Uterus (tissue), 3 donors: ENCODE measurements at regions not wholly inside any gene's neighbourhood (a gene's known extent, or its start where the extent isn't known, plus 50 kb on each side); places are given as distances from the start of the nearest gene placed in this dataset.

ENCODE experiments used
- DNase-seq, 2 donors: peaks; one replicate each; pipeline ENCODE4 v3.0.0-alpha.2; 2019 to 2020
- H3K27ac ChIP-seq, 2 donors: fragments of 200-600 bp; sonication (generic); 1 replicate in 1 of 2; 2 replicates in 1 of 2; pipeline ENCODE4 v1.5.1; 2016 to 2018
- H3K27me3 ChIP-seq, 2 donors: fragments of 200-600 bp; sonication (generic); one replicate each; pipeline ENCODE4 v1.5.1; 2018 to 2019; ENCODE audit warnings: control low read depth in 1 of 2
- H3K36me3 ChIP-seq, 2 donors: fragments of 200-600 bp; sonication (generic); one replicate each; pipeline ENCODE4 v1.5.1; 2019; ENCODE audit warnings: control low read depth in 1 of 2
- H3K4me1 ChIP-seq, 2 donors: fragments of 200-600 bp; sonication (generic); one replicate each; pipeline ENCODE4 v1.5.1; 2018 to 2019; ENCODE audit warnings: control low read depth in 1 of 2
- H3K4me3 ChIP-seq, 2 donors: fragments of 200-600 bp; sonication (generic); 1 replicate in 1 of 2; 2 replicates in 1 of 2; pipeline ENCODE4 v1.5.1; 2018 to 2019; ENCODE audit warnings: mild to moderate bottlenecking in 1 of 2
- H3K9me3 ChIP-seq, 2 donors: fragments of 200-600 bp; sonication (generic); one replicate each; pipeline ENCODE4 v1.5.1; 2019; ENCODE audit warnings: control low read depth in 1 of 2
- CTCF ChIP-seq, 4 experiments: fragments of 200-600 bp in 2 of 4; fragments of 450-650 bp in 2 of 4; sonication (generic) in 2 of 4; IDR thresholded peaks; one replicate each; pipeline ENCODE4 v1.5.1; 2016 to 2019; ENCODE audit warnings: antibody characterized with exemption in 4 of 4, mild to moderate bottlenecking in 2 of 4, moderate library complexity in 1 of 4
- POLR2A ChIP-seq, 2 donors: fragments of 450-650 bp; IDR thresholded peaks; one replicate each; pipeline ENCODE4 v1.6.1; 2016; ENCODE audit warnings: antibody characterized with exemption in 2 of 2, mild to moderate bottlenecking in 1 of 2, moderate library complexity in 1 of 2
- intact Hi-C: fragments of 100-400 bp; cut with DNase I; formaldehyde crosslinking; loops from one replicate; pipeline ENCODE4 v1.15.1; 2023; ENCODE audit warnings: low total_unique reads
- donor health status: DM: yes; HTN: yes; CAD: no.

- Histone ChIP-seq H3K4me3 (no peak overlapping the region), H3K9me3 (no peaks in the 10 kb centered on the region), H3K36me3 (no peaks in the 10 kb centered on the region), H3K4me1 (no peaks in the 10 kb centered on the region), H3K27ac (no peak overlapping the region), H3K27me3 (no peaks in the 10 kb centered on the region)
- intact Hi-C loops, result no loop called here
- no peak for DNase-seq
- TF ChIP-seq CTCF (IDR thresholded peaks at IDR 0.05) (no peak), POLR2A (IDR thresholded peaks at IDR 0.05) (no peak)
Observed at GRCh38 chr5:136730426-136730825, 365.1 kb upstream of the TRPC7 start.

DNA sequence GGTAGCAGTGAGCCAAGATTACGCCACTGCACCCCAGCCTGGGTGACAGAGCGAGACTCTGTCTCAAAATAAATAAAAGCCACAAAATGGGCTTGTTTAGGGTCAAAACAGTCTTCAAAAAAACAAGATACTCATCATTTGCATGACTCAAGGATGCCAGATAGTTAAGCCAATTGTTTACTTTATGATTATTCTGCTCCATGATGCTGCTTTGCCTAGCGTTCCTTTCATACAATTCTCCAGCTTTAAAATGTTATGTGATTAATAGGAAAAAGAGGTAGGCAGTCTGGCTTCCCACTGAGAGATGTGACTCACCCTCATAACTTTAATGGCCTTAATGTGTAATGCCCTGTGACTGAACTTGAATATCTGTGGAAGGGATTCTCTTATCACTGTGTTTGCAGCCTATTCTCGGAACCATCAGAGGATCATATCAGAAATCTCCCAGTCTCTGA lies 364.6 kb upstream of the TRPC7 start:
- TF ChIP-seq CTCF (IDR thresholded peaks at IDR 0.05), result no peak
- TF ChIP-seq POLR2A (IDR thresholded peaks at IDR 0.05), result no peak
- DNase-seq, result no peak
- H3K36me3 ChIP-seq, result no peaks in the 10 kb centered on the region
- no peaks in the 10 kb centered on the region for H3K4me1 ChIP-seq
- intact Hi-C loops, result no loop called here
- H3K27me3 ChIP-seq, result no peaks in the 10 kb centered on the region
- no peaks in the 10 kb centered on the region for H3K9me3 ChIP-seq
- no peak overlapping the region for H3K27ac ChIP-seq
- no peak overlapping the region for H3K4me3 ChIP-seq

DNA sequence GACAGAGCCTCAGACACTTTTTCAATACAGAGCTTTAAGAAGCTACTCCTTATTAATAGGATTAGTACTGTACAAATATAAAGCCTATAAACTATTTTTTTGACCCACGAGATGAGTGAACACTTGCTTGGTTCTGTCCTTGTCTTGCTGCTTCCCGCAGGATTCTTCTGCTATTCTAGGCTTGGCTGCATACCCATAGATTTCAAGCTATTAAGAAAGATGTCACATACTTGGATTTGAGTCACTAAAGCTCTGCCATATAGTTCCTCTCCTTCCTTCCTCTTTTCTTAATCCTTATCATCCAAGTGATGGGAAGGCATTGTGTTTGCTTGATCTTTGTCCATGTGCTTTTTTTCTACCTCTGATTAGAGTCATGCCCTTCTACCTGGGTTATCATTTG lies 361.2 kb upstream of the TRPC7 start:
- no peak for DNase-seq
- H3K9me3 ChIP-seq, result no peaks in the 10 kb centered on the region
- no peaks in the 10 kb centered on the region for H3K36me3 ChIP-seq
- no peaks in the 10 kb centered on the region for H3K27me3 ChIP-seq
- no peaks in the 10 kb centered on the region for H3K4me1 ChIP-seq
- no peak overlapping the region for H3K27ac ChIP-seq
- H3K4me3 ChIP-seq, result no peak overlapping the region
- intact Hi-C loops, result no loop called here
- TF ChIP-seq CTCF (IDR thresholded peaks at IDR 0.05) (no peak), POLR2A (IDR thresholded peaks at IDR 0.05) (no peak)

GRCh38 chr5:136724161-136724560 lies 358.8 kb upstream of the TRPC7 start:
- no peaks in the 10 kb centered on the region for H3K36me3 ChIP-seq
- no peak for DNase-seq
- no peaks in the 10 kb centered on the region for H3K4me1 ChIP-seq
- no peak overlapping the region for H3K27ac ChIP-seq
- TF ChIP-seq POLR2A (IDR thresholded peaks at IDR 0.05), result no peak
- no peak for TF ChIP-seq CTCF (IDR thresholded peaks at IDR 0.05)
- no peaks in the 10 kb centered on the region for H3K9me3 ChIP-seq
- H3K27me3 ChIP-seq, result no peaks in the 10 kb centered on the region
- intact Hi-C loops, result no loop called here
- no peak overlapping the region for H3K4me3 ChIP-seq

DNA sequence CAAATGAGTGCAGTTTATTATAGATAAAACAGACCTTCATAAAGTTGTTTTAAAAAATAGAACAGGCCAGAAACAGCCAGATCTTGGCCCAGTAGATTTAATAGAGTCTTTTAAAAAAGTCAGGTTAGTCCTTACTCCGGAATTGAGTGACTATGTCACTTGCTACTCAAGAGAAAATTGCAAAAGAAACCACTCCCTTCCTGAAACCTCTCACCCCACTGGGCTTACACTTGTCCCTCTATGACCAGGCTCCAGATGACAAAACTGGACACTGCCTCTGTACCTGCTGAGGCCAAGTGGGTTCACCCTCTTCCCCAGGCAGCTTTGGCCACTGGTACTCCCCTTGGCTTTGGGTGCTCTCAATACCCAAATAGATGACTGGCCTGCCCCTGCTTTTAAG lies 357.2 kb upstream of the TRPC7 start:
- intact Hi-C loops, result no loop called here
- no peak overlapping the region for H3K27ac ChIP-seq
- no peak for TF ChIP-seq POLR2A (IDR thresholded peaks at IDR 0.05)
- TF ChIP-seq CTCF (IDR thresholded peaks at IDR 0.05), result no peak

More for the DNA sequence above, 357.2 kb upstream of the TRPC7 start:
- Histone ChIP-seq H3K4me1 (no peaks in the 10 kb centered on the region), H3K27me3 (no peaks in the 10 kb centered on the region), H3K4me3 (no peak overlapping the region), H3K36me3 (no peaks in the 10 kb centered on the region), H3K9me3 (no peaks in the 10 kb centered on the region)
- DNase-seq, result no peak
